NCI-H1092 treated with DMSO at 0.1 percent for 48 hours (cell line): ENCODE measurements at regions not wholly inside any gene's neighbourhood (a gene's known extent, or its start where the extent isn't known, plus 50 kb on each side); places are given as distances from the start of the nearest gene placed in this dataset.
"Not testable (repeated sequence)": the region's sequence is repeated elsewhere in the genome, so short reads cannot be mapped to it uniquely, and the experiment has no call there.

Experiments
- DNase-seq: peaks from one replicate; lab custom pipeline; 2025; lab: John Stamatoyannopoulos, UW

DNA sequence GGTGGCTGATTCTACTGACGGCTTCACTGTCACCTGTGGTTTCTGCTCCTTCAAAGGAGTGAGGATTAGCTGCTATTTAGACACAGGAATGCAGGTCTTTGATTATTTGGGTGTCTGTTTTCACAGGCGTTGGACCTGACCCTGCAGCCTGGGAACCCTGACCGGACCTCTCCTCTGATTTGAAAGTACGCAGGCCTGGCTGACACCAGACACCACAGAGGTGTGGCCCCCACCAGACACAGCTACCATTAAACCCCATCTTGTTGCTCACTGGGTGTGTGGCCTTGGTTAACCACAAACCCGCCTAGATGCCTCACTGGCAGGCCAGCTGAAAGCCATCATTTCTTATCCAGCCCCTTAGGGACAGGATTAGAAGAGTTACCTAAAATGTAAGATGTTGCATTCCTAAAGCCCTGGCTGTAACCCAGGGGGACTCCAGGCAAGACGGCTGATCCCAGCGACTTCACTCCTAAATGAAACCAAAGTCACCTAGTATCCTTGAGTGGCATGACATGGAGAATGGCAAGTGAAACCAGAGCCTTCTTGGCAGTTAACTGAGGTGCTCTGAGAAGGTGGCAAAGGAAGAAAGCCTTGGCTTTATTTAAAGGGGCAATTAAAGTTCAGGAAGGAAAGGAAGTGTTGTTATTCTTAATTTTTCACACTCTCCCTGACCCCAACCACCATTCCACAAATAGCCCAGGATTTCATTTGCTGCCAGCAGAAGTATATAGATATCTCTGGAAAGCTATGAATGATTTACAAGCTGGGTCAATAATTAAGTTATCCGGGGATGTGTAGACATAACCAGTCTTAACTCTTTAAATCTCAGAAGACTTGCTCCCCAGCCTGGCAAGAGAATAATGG is 169.9 kb downstream of the QRSL1 start:
- no peak for DNase-seq

DNA sequence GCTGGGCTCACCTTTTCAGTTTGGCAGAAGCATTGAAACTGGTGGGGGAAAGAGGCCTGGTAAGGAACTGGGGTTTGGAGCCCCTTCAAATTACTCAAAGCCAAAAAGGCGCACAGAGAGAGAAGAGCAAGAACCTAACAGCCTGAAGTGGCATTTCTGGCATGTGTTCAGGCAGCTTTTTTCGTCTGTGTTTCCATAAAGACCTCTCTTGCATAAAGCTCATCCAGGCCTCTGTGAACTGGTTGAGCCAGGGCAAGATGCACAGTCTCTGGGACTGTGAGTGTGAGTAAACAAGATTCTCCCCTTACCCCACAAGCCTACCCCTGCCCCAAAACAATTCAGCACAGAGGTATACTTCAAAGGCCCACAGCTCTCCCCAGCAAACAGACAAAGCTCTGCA is 167.8 kb downstream of the QRSL1 start:
- no peak for DNase-seq

DNA sequence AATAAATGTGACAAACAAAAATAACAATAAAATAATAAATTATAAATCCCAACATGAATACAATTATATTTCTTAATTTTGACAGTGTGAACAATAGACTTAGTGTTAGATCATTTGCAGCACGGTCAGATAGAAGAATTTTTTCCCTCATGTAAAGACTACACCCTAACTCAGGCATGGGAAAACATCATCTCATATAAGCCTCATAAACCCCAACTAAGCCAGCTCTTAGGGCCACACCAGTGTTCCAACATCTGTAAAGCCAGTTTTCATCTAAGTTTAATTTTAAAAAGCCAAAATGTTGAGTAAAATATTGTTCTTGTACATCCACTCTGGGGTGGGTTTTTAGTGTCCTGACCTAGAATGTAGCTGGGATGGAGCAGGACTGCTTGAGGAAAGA is 167.4 kb downstream of the QRSL1 start:
- DNase-seq: no peak

DNA sequence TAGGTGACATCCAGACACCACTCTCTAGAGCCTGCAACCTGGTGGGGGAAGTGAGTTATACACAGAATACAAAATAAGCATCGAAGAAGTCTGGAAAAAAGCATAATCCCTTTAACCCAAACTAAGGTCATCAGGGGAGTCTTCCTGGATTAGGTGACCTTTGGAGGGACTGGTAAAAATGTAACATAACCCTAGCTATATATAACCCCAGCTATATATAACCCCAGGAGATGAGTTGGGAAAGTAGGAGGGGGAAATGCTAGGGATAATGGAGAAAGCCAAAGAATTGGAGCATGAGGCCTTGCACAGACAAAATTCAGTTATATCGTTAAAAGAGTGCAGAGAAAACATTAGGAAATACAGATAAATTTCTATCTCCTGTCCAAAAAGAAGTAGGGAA is 164.8 kb downstream of the QRSL1 start:
- DNase-seq: no peak

DNA sequence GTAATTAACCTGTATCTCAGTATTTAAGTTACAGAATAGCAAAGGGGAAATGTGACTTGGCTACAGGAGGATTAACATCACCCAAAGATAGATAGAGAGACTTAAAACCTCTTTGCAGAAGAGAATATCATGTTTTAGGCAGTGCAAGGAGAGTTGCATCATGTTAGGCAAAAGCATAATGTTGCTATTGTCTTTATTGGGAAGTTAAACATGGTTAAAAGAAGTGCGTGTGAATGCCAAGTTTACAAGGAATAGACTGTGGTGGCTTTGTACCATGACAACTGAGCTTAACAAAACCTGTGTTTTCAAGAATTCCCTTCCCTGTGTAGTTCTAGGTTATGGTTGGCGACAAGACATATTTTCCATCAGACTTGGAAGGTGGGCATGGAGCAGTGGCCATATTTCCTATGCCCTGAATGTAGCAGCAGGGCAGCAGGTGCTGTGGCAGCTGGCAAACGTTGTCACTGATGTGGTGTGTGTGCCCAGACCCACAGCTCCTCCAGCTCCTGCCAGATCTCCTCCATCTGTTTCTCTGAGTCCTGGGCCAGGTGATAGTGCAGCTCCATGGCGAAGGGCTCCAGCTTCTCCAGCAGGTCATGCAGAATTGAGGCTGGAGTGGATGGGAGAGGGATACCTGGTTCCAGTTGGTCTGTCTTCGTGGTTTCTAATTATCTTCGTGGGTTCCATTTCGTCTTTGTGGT is 163.3 kb downstream of the QRSL1 start:
- DNase-seq: no peak

DNA sequence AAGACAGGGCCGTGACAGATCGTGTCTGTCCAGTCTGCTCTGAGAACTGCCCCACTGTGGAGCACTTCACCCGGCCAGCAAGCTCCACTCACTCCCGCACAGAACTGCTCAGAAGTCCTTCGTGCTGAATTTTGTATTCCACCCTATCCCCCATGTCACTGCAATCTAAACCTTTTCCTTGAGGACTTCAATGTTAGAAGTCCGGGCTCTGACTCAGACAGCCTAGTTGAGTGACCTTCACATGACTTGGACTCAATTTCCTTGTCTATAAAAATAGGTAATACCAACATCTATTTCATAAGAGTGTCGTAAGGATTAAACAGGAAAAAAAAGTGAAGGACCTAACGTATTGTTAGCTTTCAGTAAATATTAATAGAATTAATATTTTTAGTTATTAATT is 161.6 kb downstream of the QRSL1 start:
- no peak for DNase-seq

DNA sequence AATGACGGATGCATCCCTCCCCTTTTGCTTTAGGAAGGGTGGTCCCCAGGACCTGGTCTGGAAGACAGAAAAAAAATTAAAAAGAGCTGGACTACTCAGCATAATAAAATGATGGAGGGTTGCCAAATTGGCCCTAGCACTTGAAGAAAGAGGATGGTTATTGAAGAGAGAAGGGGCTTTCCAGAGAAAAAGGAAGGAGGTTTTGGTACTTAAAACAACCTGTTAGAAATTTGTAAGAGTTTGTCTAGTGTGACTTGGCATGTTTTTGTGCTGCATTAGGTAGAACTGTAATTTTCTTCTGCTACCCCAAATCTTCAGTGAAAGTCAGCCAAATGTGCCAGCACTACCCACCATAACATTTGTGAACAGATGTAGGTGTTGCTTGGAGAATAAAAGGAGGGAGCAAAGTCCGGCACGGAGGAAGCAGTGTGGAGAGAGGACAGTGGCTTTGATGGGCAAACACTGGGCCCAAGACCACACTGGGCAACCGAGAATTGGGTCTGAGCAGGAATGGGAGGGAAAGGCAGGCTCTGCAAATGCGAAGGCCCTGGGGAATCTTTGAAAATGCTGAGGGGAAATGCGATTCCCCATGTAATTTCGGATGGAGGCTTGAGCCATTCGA is 160.9 kb downstream of the QRSL1 start:
- no peak for DNase-seq

DNA sequence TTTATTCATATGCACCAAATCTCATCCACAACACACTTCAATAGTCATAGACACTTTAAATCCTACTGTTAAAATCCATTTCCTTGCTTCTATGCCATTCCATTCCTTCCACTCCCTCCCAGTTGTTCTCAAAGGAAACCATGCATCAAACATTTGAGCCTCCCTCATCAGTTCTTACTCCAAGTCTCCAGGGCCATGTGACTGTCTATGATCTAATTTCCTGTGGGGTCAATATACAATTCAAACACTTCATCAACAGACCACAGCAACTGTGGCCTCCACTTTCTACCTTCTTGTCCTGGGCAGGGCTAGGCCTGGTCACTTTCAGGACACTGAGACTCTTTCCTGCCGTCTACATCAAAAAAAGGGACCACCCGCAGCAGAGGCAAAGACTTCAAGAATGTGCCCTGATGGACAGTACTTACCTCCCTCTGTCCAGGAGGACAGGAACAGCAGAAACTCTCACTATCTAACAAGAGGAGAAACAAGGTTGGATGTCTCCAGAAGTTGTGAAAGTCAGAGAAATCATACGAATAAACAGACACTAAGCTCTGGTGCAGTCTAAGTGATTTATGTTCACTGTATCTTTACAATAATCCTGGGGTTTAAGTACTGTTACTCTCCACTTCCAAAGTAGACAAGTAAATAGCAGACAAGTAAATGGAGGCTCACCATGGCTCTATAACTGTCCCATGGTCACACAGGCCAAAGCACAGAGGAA is 160.2 kb downstream of the QRSL1 start:
- no peak for DNase-seq

DNA sequence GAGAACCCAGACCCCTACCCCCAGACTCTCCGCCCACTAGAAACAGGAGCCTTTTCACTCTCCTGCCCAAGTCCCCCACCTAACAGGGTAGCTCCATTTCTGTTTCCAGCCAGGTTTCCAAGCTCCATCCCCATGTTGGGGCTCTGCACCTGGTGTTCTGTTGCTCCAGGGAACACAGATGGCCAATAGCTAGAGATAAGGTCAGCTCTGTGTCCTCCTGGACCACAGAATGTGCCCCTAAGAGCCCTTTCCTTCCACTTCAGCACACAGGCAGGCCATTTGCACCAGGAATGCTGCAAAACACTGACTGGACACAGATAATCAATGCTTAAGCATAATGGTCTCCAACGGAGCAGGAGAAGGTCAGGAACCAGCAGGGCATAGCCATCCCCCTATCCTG is 159.4 kb downstream of the QRSL1 start:
- DNase-seq: no peak

DNA sequence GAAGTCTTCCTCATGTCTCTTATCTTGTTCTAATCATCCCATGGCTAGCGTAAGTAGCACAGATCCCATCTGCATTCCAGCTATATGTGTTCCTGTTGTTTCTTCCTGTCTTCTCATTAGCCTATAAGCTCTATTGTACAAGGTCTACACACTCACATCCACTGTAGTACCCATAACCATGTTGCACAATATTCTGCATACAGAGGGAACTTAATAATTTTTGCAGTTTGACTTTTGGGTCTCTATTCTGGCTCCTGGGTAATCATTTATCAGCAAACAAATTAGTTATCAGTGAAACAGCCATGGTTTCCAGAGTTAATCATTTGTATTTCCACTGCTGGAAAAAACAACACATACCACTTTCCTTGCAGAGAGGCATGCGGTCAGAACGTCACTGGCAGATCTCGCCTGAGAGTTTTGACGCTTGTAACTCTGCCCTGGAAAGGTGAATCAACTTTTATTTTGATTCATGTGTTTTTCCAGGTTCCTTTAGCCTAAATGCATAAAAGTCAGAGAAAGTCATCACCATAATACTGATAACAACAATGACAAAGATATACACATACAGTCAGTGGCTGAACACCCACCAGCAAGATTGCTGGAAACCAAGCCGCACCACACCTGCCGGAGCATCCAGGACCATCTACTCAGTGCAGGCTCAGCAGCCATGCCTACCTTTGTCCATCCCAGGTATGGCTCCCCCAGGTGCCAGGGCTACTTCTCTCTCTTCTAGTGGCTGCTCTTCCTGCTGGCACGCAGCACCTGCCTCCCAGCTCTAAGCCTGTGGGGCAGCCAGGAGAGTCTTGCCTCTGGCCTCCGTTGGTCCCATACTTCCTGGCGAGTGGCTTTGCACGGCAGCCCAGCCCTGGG is 158.2 kb downstream of the QRSL1 start:
- DNase-seq: no peak

DNA sequence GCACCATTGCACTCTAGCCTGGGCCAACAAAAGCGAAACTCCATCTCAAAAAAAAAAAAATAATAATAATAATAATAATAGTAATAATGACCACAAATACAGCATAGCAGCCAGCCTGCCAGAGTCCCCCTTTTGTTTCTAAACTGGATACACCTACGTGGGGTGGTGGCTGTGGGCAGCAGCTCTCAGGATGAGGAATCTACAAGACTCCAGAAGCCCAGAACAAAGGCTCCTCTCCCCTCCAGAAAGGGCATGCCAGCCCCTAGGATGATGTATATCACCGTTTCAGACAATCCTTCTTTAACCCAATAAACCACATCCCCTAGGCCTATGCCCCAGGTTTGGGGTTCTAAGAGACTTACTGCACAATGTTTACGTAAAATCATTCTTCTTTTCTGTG is 155.9 kb downstream of the QRSL1 start:
- no peak for DNase-seq

DNA sequence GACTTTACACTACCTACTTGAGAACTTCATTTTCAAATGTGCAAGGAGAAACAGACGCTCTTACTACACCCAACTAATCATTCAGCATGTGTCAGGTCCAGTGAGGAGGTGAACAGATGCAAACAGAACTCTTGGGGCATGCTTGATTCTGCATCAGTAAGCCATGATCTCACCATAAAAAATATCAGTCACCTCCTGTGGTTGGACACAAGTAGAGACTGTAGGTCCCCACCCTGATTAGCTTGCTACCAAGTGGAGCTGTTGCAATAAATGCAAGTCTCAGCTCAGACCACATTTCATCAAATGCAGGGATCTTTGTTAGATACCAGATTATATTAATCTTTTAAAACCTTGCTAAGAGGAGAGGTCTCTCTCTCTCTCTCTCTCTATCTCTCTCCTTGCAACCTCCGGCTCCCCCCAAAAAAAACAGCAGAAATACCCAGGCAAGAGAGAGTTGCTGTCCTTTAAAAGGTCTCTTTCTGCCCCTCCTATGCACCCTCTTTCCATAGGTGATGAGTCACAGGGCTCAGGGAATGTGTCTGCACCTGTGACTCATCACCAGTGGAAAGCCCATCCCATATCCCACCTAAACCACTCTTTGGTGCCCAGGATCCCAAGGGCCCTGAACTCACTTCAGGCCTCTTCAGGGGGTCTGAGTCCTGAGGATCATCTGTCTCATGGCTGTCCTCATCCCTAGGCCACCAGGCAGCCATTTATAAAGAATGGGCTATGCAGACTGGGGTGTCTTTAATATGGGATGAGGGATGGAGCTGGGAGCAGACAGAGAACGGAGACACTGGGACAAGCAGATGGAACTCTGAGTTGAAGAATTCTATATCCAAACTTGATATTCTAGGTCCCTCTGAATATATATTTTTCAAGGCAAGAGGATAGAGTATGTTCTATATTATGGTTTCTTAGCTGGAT is 154.5 kb downstream of the QRSL1 start:
- DNase-seq: no peak

DNA sequence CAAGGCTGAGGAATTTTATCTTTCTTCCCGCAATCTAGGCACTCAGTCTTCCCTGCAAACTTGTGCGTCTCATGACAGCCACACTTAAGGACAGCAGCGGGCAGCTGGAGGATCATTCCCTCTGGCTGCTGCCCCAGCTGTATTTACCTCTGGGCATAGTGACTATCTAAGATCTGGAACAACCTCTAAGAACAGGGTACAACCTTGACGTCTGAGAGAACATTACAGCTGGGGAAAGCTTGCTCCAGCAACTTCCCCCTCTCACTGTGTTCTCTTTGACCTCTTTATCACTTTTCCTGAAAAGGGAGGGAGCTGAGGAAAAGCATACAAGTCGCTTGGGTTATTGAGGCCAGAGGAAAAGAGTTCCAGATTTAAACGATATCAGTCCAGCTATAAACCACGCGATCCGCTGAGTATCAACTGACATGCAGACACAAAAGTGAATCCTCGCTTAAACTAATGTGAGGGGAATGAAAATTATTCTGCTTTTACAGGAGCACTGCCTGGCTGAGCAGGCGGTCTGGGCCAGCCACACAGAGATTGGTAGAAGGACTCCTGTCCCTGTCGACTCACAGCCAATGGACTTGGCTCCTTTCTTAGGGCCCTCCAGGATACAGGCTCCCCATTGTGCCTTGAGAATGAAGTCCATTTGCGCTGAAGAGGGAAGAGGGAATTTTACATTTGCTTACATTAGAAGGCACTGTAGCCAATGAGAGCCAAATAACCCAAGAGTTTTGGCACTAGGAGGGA is 153.3 kb downstream of the QRSL1 start:
- no peak for DNase-seq

DNA sequence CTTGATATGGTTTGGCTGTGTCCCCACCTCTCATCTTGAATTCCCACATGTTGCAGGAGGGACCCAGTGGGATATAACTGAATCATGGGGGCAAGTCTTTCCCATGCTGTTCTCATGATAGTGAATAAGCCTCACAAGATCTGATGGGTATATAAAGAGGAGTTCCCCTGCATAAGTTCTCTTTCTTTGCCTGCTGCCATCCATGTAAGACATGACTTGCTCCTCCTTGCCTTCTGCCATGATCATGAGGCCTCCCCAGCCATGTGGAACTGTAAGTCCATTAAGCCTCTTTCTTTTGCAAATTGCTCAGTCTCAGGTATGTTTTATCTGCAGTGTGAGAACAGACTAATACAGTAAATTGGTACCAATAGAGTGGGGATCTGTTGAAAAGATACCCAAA is 150.2 kb downstream of the QRSL1 start:
- not testable (repeated sequence) for DNase-seq

DNA sequence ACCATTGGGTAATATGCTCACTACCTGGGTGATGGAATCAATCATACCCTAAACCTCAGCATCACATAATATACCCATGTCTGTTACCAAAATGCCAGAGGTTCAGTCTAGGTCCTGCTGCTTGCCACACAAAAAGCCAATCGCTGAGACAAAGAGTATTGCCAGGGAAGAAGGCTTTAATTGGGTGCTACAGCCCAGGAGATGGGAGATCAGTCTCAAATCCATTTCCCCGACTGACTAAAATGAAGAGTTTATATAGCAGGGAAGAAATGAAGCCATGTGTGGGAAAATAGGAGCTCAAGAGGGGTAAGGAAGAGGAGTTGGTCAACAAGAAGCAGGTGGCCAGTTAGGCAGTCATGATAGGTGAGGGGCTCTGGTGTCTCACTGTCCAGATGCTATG is 149.6 kb downstream of the QRSL1 start:
- no peak for DNase-seq

DNA sequence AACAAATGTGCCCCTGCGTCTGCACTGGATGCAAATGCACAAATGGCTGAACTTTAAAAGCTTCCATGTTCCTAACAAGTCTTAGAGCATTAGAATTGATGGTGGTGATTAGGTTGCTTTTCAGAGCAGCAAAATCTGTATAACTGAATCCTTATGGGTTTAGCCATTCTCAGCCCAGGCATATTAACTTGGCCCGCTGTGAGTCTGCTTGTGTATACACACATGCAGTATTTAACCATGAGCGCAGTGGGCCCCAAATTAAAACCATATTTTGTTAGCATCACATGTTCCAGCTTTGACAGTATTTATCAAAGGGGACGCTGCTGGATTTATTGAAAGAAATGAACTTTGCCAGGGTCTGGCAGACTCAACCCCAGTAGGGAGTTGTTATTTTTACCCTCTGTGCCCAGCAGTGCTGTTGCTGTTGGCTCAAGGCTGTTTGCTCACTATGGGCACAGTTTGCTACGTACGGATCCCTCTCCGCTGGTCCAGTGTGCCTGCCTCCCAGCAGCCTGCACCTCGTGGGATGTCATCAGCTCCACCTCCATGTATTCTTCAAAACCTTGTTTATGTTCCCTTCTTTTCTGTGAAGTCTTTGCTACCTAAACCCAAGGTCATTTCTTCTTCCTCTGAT is 144.7 kb downstream of the QRSL1 start:
- DNase-seq: no peak

DNA sequence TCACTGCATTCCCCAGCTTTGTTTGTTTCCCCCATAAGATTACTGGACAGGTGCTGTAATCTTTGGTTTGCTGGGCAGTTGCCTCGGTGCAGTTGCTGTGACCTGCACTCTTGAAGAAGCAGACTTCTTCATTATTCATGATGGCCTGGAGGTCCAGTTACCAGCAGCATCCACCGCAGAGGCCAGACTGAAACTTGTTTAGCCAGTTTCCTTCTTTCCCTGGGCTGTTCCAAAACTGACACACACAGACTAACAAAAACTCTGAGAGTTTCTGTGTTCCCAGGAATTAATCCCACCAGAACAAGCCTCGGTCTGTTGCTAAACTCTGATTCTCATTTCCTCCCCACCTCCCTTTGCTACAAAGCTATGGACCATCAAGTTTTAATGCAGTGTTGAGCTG is 144.1 kb downstream of the QRSL1 start:
- DNase-seq: no peak

DNA sequence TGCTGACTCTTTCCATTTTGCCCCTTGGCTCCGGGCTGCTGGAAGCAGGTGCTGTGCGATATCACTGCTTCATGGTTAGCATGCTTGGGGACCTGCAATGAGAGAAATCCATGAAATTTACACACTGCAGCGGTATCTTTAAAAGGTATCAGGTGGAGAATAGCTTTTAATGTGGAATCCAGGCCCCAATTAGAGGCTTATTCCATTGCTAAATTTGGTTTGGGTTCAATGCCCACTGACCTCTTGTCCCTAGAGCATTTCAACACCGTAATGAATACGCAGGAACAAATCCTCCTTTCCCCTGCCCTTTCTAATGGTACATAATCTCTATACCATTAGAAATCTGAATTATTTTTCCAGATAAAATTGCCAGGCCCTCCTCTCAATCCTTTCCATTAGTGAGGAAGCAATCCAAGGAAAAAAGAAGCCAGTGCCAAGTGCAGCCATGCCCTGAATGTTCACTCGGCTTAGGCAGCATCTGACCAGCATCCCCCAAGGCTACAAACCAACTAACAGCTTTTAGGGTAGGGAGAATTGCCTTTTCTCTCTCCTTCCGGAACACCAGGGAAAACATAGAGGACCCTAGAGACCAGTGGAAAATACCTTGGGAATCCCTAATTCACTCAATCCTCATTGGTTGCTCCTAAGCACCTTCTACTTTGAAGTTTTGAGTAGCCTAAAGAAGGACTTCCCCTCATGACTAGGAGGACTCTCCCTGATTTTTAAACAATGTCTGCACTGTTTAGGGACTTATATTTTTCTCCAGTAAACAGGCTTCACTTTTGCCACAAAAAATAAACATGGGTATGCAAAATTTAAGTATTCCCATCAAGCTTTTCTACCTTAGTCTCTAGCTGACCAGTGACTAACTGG is 143.1 kb downstream of the QRSL1 start:
- no peak for DNase-seq
